ENCODE measurements at regions not wholly inside any gene's neighbourhood (a gene's known extent, or its start where the extent isn't known, plus 50 kb on each side); places are given as distances from the start of the nearest gene placed in this dataset.

DNA sequence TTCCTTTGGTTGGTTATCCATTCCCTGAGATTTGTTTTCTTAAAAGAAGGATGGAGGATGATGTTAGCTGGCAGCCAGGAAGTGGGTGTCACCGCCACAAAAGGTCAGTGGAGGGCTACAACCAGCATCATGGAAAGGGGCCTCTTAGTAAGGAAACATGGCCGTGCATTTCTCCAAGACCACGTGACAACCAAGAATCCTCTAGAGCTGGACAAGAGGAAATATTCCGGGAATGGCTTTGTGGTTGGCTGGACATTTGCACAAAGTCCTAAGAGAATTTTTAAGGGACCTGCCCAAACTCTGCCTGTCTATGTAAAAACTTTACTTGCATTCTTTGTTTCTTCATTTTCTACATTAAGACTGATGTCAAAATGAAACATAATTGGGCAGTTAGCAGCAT is 399.9 kb upstream of the MARCKS start:
- TF ChIP-seq, protein P1, sequence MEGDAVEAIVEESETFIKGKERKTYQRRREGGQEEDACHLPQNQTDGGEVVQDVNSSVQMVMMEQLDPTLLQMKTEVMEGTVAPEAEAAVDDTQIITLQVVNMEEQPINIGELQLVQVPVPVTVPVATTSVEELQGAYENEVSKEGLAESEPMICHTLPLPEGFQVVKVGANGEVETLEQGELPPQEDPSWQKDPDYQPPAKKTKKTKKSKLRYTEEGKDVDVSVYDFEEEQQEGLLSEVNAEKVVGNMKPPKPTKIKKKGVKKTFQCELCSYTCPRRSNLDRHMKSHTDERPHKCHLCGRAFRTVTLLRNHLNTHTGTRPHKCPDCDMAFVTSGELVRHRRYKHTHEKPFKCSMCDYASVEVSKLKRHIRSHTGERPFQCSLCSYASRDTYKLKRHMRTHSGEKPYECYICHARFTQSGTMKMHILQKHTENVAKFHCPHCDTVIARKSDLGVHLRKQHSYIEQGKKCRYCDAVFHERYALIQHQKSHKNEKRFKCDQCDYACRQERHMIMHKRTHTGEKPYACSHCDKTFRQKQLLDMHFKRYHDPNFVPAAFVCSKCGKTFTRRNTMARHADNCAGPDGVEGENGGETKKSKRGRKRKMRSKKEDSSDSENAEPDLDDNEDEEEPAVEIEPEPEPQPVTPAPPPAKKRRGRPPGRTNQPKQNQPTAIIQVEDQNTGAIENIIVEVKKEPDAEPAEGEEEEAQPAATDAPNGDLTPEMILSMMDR (IDR thresholded peaks at IDR 0.05; ENCODE audit: borderline replicate concordance): no peak
- intact Hi-C loops (cut with micrococcal nuclease): no loop called here
- Histone ChIP-seq H3K36me3 (no peaks in the 10 kb centered on the region), H3K4me1 (peaks cover 16% of the 10 kb centered on the region), H3K9me3 (replicated peaks) (no peaks in the 10 kb centered on the region), H3K27ac (replicated peaks) (no peak overlapping the region), H3K27me3 (ENCODE audit: low read depth) (no peaks in the 10 kb centered on the region), H3K4me3 (no peak overlapping the region)
- no peak for DNase-seq

DNA sequence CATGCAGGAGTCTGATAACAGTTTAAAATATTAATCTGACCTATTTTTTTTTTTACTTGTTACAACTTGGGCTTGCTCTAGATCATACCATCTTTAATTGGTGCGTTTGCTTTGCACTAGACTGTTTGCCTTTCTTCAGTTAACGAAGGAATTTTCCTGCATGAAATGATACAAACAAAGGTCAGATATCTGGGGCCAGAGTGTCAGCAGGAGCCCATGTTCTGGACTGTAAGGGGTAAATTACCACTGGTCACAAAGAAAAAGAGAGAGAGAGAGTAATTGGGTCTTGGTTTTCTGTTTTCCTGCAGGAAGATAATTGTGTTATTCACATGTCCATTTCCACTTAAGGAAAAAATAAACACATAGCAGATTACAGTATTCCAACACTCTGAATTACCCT is 399.4 kb upstream of the MARCKS start:
- Histone ChIP-seq H3K9me3 (replicated peaks) (no peaks in the 10 kb centered on the region), H3K36me3 (no peaks in the 10 kb centered on the region), H3K27ac (replicated peaks) (no peak overlapping the region), H3K27me3 (ENCODE audit: low read depth) (no peaks in the 10 kb centered on the region), H3K4me3 (no peak overlapping the region), H3K4me1 (peaks cover 16% of the 10 kb centered on the region)
- intact Hi-C loops (cut with micrococcal nuclease): no loop called here
- TF ChIP-seq, protein P1 (IDR thresholded peaks at IDR 0.05; ENCODE audit: borderline replicate concordance): no peak
- no peak for DNase-seq

DNA sequence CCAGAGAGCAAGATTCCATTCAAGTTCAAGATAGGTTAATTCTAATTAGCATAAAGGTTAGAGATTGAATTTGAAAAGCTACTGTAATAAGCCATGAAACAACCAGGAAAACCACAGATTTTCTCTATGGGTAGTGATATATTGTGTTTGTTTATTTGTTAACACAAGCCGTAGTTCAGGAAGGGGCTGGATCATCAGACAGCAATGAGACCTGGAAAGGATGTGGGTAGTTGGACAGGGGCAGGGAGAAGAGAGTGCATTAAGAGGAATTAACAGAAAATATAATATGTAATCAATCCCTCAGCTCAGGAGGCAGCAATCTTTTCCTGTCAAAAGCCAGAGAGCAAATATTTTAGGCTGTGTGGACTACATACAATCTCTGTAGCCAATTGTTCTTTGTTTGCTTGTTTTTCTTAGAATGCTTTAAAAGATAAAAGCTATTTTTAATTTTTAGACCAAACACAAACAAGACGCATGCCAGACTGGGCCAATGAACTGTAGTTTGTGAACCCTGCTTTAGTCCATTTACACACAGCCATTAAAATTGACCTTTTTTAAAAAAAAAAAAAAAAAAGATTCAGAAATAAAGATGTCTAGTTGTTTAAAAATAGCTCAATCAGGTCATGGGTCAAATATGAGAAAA is 398.7 kb upstream of the MARCKS start:
- Histone ChIP-seq H3K27ac (replicated peaks) (no peak overlapping the region), H3K4me1 (peaks cover 16% of the 10 kb centered on the region), H3K36me3 (no peaks in the 10 kb centered on the region), H3K4me3 (no peak overlapping the region), H3K9me3 (replicated peaks) (no peaks in the 10 kb centered on the region), H3K27me3 (ENCODE audit: low read depth) (no peaks in the 10 kb centered on the region)
- TF ChIP-seq, protein P1 (IDR thresholded peaks at IDR 0.05; ENCODE audit: borderline replicate concordance): no peak
- no peak for DNase-seq
- intact Hi-C loops (cut with micrococcal nuclease): no loop called here

DNA sequence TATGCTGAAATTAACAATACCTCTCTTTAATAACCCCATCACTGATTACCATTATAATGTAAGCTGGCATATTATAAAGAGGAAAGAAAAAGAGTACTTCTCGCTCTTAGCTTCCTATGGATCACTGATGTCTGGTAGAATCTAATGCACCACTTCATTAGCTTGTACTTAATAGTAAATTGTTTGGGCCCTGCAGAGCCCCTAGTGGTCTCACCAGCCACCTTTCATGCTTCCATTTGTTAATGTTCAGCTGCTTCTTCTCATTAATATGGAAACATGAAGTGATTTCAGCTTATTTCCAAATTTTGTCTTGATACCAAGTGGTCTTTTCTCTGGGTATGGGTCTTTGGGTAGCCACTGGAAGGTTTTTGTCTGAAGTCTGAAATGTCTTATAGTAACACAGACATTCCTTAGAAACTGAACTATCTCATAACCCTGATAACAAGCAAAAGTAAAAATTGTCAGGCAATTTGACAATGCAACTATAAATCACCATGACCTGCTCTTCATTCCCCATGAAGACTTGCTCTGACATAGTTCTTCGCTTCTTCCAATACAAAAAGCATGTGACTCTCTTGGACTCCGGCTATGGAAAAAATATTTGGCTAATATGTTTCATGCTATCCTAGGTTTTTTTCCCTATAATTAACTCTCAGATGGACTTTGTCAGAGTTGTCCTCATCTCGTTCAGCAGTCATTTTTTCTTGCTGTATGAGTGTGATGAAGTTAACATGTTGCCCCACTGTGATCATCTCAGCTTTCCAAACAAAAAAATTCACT is 395.8 kb upstream of the MARCKS start:
- TF ChIP-seq, protein P1 (IDR thresholded peaks at IDR 0.05; ENCODE audit: borderline replicate concordance): peak; percentile 22
- intact Hi-C loops (cut with micrococcal nuclease): no loop called here
- no peak for DNase-seq
- Histone ChIP-seq H3K9me3 (replicated peaks) (no peaks in the 10 kb centered on the region), H3K4me1 (peaks cover 16% of the 10 kb centered on the region), H3K27me3 (ENCODE audit: low read depth) (no peaks in the 10 kb centered on the region), H3K4me3 (no peak overlapping the region), H3K27ac (replicated peaks) (no peak overlapping the region), H3K36me3 (no peaks in the 10 kb centered on the region)

DNA sequence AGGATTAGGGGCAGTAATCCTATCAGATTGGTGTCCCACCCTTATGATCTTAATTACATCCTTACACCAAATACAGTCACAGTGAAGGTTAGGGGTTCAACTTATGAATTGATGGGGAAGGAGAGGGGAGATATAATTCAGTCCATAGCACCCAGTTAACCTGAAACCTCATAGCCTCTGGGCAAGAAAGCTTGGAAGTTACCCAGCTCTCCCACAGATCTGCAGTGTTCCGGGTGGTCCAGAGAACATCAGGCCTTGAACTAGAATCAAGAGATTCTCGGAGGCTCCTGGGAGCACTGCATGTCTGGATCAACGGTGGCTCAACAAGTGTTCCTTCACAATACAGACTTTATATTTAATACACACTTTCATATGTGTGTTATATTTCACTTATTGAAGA is 392.6 kb upstream of the MARCKS start:
- Histone ChIP-seq H3K4me1 (no peaks in the 10 kb centered on the region), H3K9me3 (replicated peaks) (no peaks in the 10 kb centered on the region), H3K27me3 (ENCODE audit: low read depth) (no peaks in the 10 kb centered on the region), H3K4me3 (no peak overlapping the region), H3K27ac (replicated peaks) (no peak overlapping the region), H3K36me3 (no peaks in the 10 kb centered on the region)
- TF ChIP-seq, protein P1 (IDR thresholded peaks at IDR 0.05; ENCODE audit: borderline replicate concordance): no peak
- no peak for DNase-seq
- intact Hi-C loops (cut with micrococcal nuclease): no loop called here

Data from left ventricle myocardium inferior (tissue), 1 donor.